Right renal cortex interstitium (tissue), 3 donors: ENCODE measurements at regions not wholly inside any gene's neighbourhood (a gene's known extent, or its start where the extent isn't known, plus 50 kb on each side); places are given as distances from the start of the nearest gene placed in this dataset.

Source experiments
- DNase-seq, 3 donors: peaks; one replicate each; pipeline ENCODE4 v3.0.0-alpha.2; 2013; ENCODE audit warnings: low read depth in 3 of 3, low spot score in 2 of 3

DNA sequence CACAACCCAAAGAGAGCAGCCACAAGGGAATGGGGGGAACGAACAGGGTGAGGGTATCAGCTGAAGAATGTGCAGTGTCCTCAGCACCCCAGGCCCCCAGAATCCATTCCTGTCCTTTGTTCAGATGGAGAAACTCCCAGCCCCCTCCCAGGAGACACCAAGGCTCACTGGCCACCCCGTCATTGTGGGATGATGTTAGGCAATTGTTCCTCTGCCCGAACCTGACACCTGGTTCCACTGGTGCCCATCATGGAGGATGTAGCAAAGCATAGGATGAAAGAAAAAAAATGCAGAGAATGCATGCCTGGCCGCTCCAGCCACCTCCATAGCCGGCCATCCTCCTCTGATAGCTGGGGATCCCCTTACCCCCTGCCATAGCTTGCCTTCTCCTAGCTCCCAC lies 197.3 kb upstream of the TWIST2 start:
- no peak for DNase-seq

- DNase-seq: no peak
Measured at GRCh38 chr2:238651306-238652052, 196.4 kb upstream of the TWIST2 start.

GRCh38 chr2:238652053-238652770 lies 195.7 kb upstream of the TWIST2 start:
- no peak for DNase-seq

GRCh38 chr2:238652771-238653157 lies 195.1 kb upstream of the TWIST2 start:
- DNase-seq: no peak

- no peak for DNase-seq
Measured at GRCh38 chr2:238653431-238654109, 194.3 kb upstream of the TWIST2 start.

DNA sequence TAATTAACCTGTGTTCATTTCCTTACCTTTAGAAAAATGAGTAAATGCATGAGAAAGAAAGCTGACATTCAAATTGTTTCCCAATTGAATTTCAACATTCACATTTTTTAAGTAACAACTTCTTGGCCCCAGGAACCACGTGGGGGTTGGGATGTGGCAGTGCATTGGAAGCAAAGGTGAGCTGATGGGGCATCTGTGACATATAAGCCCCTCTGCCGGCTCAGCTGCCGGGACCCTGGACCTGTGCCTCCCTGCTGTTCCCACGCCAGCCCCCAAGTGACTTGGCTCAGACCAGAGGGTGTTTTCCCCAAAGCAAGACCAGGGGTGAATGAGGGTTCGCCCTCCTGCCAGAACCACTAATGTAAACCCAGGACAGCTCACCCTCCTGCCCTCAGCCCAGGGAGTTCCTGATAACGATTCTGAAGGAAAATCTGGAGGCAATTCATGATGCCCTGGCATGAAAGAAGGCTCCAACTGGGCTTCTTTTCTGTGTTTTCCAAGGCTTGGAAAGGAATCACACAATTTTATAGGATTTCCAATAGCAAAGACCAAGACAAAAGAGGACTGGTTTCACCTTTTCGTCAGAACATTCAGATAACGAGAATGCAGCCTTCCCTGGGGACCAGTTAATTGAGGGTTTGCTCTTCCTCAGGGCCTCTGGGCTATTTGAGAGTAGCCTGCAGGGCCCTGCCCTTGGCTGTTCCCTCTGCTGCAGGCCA lies 193.2 kb upstream of the TWIST2 start:
- no peak for DNase-seq

DNA sequence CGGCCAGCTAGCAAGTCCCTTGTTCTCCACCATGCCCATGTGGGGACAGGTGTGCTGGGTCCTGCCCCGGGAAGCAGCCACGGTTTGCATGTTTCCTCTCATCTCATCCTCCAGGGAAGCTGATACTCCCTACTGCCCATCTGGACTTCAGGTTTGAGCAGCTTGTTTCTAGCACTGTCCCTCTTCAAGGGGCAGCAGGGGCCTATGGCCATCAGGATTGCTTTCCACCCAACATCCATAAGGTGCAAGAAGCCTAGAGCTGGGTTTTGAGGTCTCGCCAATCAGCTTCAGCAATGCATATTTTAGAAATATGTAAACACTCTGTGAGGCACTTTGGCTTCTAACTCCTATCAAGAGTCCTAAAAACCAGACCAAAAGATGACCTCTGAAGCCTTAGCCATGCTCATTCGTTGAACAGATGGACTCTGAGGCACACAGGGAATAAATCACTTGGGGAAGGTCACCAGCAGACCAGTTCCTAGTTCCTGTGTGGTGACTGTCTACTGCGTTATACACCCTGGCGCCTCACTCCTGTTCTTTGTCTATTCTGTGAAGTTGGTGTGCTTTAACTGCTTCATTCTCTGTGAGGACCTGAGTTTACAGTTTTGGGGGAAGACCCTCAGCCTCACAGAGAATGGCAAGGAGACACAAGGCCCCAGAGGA lies 192.6 kb upstream of the TWIST2 start:
- DNase-seq: no peak

GRCh38 chr2:238655974-238656722 lies 191.7 kb upstream of the TWIST2 start:
- no peak for DNase-seq

DNA sequence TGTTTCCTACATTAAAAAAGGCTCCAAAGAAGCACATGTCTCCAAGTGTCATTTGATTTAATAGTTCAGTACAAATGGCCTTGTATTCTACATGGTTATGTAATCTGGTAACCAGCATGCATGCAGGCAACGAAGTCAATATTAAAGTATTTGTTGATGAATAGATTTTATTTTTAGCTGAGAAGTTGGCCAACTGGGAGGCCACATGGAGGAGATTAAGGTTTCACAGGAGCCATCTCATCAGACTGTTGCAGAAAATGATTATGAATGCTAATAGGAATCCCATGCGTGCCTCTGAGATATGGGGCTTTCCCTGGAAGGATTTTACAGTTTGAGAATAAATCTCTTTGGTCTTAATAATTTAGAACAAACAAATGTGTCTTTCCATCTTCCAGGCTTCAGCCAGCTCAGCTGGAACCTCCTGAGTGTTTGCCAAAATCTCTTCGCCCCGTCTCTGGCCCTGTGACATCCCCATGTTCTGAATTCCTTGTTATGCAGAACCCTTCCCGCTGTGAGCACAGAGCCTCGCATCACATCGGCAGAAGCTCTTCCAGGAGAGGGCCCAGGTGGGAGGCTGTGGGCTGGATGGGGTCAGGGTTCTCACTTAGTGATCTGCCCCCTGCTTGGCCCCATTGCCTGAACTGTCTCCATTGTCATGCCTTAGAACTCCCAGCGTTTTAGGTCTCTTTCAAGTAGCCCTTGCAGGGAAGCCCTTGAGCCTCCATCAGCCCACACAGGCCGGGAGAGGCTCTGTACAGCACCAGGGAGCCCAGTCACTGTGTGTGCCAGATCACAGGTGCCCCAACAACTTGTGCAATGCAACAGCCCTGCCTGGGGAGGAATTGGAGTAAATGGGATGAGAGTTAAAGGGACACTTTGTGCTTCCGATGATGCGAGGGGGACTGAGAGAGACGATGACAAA lies 190.5 kb upstream of the TWIST2 start:
- DNase-seq: no peak

DNA sequence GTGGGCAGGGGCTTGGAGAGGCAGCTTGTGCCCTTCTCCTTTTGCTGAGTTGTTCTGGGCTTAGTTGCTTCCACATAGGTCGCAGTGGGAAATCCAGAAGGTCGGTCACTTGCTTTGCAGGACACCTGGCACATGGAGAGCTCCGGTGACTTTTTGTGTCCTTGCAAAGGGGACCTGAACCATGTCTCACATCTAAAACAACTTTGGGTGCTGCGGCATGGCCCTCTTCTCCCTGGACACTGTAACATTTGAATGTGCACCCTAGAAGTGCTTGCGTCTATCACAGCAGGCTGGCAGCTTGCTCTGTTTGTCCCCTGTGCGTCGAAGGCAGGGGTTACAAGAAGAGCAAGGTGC lies 189.9 kb upstream of the TWIST2 start:
- no peak for DNase-seq

GRCh38 chr2:238658820-238659219 lies 189.1 kb upstream of the TWIST2 start:
- no peak for DNase-seq

GRCh38 chr2:238659231-238659630 lies 188.7 kb upstream of the TWIST2 start:
- no peak for DNase-seq

- DNase-seq: no peak
Measured at GRCh38 chr2:238663586-238663985, 184.3 kb upstream of the TWIST2 start.

DNA sequence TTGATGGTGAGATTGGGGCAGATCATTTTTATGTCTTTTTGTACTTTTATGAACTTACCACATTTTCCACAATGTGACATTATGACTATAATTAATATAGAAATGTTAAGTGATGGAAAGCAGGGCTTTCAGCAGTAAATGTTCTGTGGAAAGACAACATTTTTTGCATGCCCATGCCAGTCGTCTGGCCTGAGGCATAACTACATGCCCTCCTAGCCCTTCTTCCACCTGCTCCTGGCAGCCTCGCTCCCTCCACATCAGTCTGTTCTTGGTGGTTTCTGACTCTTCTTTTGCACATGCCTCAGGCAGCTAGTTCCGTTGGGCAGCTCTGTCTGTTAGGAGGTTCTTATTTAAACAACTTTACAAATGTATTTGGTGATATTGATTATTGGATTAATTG lies 182.0 kb upstream of the TWIST2 start:
- no peak for DNase-seq

DNA sequence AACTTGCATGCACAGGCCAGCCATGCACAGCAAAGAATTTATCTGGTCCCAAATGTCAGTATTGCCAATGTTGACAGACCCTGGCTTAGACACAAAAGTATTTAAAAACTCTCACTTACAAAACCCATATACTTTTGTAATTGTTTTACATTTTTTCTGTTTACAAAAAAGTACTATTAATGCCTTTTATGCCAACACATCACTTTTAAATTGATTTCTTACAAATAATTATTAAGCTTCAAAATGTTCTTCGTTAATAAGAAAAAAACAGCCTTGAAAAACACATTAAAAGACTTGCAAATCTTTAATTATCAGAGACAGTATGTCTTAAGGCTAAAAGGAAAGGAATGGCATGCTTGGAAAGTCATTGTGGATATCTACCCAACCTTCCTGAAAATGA lies 181.3 kb upstream of the TWIST2 start:
- DNase-seq: no peak

DNA sequence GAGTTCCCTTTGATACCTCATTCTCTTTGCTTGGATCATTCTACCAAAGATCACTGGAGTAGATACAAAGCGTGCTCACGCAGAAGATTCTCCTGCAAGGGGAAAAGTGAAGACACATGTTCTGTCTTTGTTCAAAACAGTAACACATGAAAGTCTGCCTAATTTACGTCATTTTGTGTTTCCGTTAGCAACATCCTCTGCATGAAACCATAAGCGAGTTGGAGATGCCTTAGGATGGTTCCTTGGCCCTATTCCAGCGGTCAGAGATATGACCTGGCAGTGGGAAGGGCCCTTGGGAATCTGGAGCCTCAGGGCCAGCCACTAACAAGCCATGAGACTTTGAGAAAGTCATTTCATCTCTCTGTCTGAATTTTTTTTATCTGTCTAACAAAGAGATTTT lies 180.9 kb upstream of the TWIST2 start:
- DNase-seq: no peak

GRCh38 chr2:238667639-238668038 lies 180.2 kb upstream of the TWIST2 start:
- no peak for DNase-seq

DNA sequence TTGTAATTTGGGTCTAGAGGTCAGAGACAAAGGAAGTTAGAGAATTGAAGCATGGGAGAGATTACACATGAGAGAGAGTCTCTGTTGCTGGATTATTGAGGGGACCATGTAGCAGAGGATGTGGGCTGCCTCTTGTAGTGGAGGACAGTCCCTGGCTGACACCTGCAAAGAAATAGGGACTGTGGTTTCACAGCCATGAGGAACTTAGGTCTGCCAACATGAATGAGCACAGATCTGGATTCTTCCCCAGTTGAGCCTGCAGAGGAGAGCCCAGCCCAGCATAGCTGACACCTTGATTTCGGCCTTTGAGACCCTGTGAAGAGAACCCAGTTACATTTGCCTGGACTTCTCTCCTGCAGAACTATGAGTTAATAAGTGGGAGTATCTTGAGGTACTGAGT lies 179.5 kb upstream of the TWIST2 start:
- no peak for DNase-seq

GRCh38 chr2:238669046-238669445 lies 178.8 kb upstream of the TWIST2 start:
- DNase-seq: no peak
